Fibroblast of lung (primary cell): ENCODE measurements at regions not wholly inside any gene's neighbourhood (a gene's known extent, or its start where the extent isn't known, plus 50 kb on each side); places are given as distances from the start of the nearest gene placed in this dataset.

Experiments
- CTCF ChIP-seq, 2 donors: IDR thresholded peaks in 1 of 2; conservative IDR thresholded peaks in 1 of 2; 1 replicate in 1 of 2; 2 replicates in 1 of 2; pipeline ENCODE4 v1.5.1; 2011 to 2012; ENCODE audit warnings: low read length in 2 of 2, control low read depth in 1 of 2, inconsistent platforms in 1 of 2, low read depth in 1 of 2, mild to moderate bottlenecking in 1 of 2
- EZH2 ChIP-seq: IDR thresholded peaks from 2 replicates; pipeline ENCODE4 v1.5.1; 2012; ENCODE audit warnings: low read length, control low read depth, mild to moderate bottlenecking; ENCODE audit errors: missing control alignments

- TF ChIP-seq CTCF (conservative IDR thresholded peaks at IDR 0.05 in 1 of 2, IDR thresholded peaks at IDR 0.05 in 1 of 2; ENCODE audit: low read depth in 1 of 2, low read length in 2 of 2) (no peak), EZH2 (no peak)
Measured at GRCh38 chr6:85065831-85066230, 301.4 kb upstream of the TBX18 start.
